BLaER1 (cell line): ENCODE measurements at regions not wholly inside any gene's neighbourhood (a gene's known extent, or its start where the extent isn't known, plus 50 kb on each side); places are given as distances from the start of the nearest gene placed in this dataset.

Source experiments
- H3K27ac ChIP-seq: shearing (Covaris generic); formaldehyde crosslinking; 2 replicates; pipeline ENCODE4 v1.8.1; 2022
- H3K27me3 ChIP-seq: shearing (Covaris generic); formaldehyde crosslinking; 2 replicates; pipeline ENCODE4 v1.8.1; 2022
- H3K36me3 ChIP-seq: shearing (Covaris generic); formaldehyde crosslinking; 2 replicates; pipeline ENCODE4 v1.8.1; 2022
- H3K4me1 ChIP-seq: shearing (Covaris generic); formaldehyde crosslinking; 2 replicates; pipeline ENCODE4 v1.8.1; 2022
- H3K4me2 ChIP-seq: shearing (Covaris generic); formaldehyde crosslinking; 2 replicates; pipeline ENCODE4 v1.8.1; 2022
- H3K4me3 ChIP-seq: shearing (Covaris generic); formaldehyde crosslinking; 2 replicates; pipeline ENCODE4 v1.8.1; 2022
- H3K9ac ChIP-seq: shearing (Covaris generic); formaldehyde crosslinking; 2 replicates; pipeline ENCODE4 v1.8.1; 2022
- H3K9me3 ChIP-seq: shearing (Covaris generic); formaldehyde crosslinking; 2 replicates; pipeline ENCODE4 v1.8.1; 2022
- H4K20me1 ChIP-seq: shearing (Covaris generic); formaldehyde crosslinking; 2 replicates; pipeline ENCODE4 v1.8.1; 2022
- Cebpa-rat ChIP-seq: shearing (Covaris generic); IDR thresholded peaks from 2 replicates; pipeline ENCODE4 v1.8.1; 2022

GRCh38 chr13:90070837-90071525 is 1276.5 kb upstream of the MIR17HG start:
- Histone ChIP-seq H3K9me3 (no peaks in the 10 kb centered on the region), H3K4me3 (no peak overlapping the region), H3K36me3 (no peaks in the 10 kb centered on the region), H4K20me1 (no peaks in the 10 kb centered on the region), H3K4me1 (peaks cover 5% of the 10 kb centered on the region), H3K27ac (no peak overlapping the region), H3K9ac (no peak overlapping the region), H3K4me2 (no peak overlapping the region), H3K27me3 (no peaks in the 10 kb centered on the region)
- TF ChIP-seq Cebpa-rat, result no peak

DNA sequence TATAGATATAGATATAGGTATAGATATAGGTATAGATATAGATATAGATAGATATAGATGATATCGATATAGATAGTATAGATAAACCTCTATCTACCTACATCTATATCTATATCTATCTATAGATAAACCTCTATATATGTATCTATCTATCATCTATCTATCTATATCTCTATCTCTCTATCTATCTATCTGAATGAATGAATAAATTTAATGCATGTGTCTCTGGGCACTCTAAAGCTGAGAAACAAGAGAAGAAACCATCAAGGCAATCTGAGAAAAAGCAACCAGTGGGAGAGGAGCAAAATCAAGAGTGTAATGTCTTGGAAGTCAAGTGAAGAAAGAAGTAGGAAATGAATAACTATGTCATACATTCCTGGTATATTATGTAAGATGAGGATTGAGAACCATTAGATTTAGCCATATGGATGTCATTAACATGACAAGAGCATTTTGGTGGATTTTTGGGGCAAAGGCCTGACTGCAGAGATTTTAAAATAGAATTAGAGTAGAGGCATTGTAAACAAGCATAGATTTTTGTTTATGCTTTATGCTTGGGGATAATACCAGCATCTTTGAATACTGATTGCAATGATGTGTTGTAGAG is 1262.7 kb upstream of the MIR17HG start:
- H3K4me1 ChIP-seq, result no peaks in the 10 kb centered on the region
- no peak overlapping the region for H3K9ac ChIP-seq
- H3K36me3 ChIP-seq, result no peaks in the 10 kb centered on the region
- no peaks in the 10 kb centered on the region for H3K9me3 ChIP-seq
- no peak for TF ChIP-seq Cebpa-rat
- no peak overlapping the region for H3K4me2 ChIP-seq
- H3K4me3 ChIP-seq, result no peak overlapping the region
- no peak overlapping the region for H3K27ac ChIP-seq
- no peaks in the 10 kb centered on the region for H3K27me3 ChIP-seq
- H4K20me1 ChIP-seq, result no peaks in the 10 kb centered on the region

DNA sequence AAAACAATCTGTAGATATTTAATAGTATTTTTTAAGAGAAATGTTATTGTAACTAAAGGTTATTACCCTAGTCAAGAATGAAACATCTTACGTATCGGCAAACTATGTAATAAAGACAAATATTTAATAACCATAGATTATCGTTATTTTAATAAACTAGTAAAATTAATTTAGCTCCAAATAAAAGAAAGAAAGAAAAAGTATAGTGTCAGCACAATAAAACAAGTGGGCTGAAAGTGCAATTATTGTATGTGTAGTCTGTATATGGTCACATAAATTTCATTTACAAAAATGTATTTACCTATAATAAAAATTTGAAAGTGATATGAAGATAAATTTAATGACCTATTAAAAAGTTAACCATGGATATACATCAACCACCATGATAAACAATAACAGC is 1258.4 kb upstream of the MIR17HG start:
- no peaks in the 10 kb centered on the region; the same call in 1 of the 2 replicates for H3K4me1 ChIP-seq
- 0 out of 2 replicates have a peak, but pooled peaks cover 2% of the 10 kb centered on the region for H3K9me3 ChIP-seq
- TF ChIP-seq Cebpa-rat, result no peak
- no peaks in the 10 kb centered on the region for H4K20me1 ChIP-seq
- H3K36me3 ChIP-seq, result no peaks in the 10 kb centered on the region
- no peak overlapping the region for H3K4me3 ChIP-seq
- no peak overlapping the region for H3K9ac ChIP-seq
- no peak overlapping the region for H3K27ac ChIP-seq
- H3K27me3 ChIP-seq, result no peaks in the 10 kb centered on the region
- H3K4me2 ChIP-seq, result no peak overlapping the region

- Histone ChIP-seq H3K9ac (no peak overlapping the region), H3K9me3 (0 out of 2 replicates have a peak, but pooled peaks cover 2% of the 10 kb centered on the region), H3K27ac (no peak overlapping the region), H3K4me3 (no peak overlapping the region), H3K4me1 (no peaks in the 10 kb centered on the region; the same call in 1 of the 2 replicates), H4K20me1 (no peaks in the 10 kb centered on the region), H3K27me3 (no peaks in the 10 kb centered on the region), H3K4me2 (no peak overlapping the region), H3K36me3 (no peaks in the 10 kb centered on the region)
- TF ChIP-seq Cebpa-rat, result no peak
Observed at GRCh38 chr13:90091611-90092010, 1255.9 kb upstream of the MIR17HG start.

DNA sequence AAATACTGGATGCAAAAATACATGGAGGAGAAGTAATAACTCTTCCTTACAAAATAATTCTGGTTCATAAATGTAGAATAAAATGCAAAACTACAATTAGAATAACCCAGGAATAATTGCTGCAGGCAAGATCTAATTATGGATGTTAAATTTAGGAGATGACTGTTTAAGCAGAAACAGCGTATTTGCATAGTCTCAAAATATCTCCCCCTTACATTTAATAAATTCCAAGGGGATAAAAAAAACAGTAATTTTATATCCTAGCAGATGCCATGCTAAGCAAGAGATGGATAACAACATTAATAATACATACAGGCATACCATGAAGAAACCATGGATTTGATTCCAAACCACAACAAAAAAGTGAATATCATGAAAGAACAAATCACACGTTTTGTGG is 1253.1 kb upstream of the MIR17HG start:
- Histone ChIP-seq H3K27me3 (no peaks in the 10 kb centered on the region), H3K4me3 (no peak overlapping the region), H3K4me1 (no peaks in the 10 kb centered on the region; the same call in 1 of the 2 replicates), H3K27ac (no peak overlapping the region), H4K20me1 (no peaks in the 10 kb centered on the region), H3K9ac (no peak overlapping the region), H3K9me3 (0 out of 2 replicates have a peak, but pooled peaks cover 2% of the 10 kb centered on the region), H3K4me2 (no peak overlapping the region), H3K36me3 (no peaks in the 10 kb centered on the region)
- TF ChIP-seq Cebpa-rat, result no peak

DNA sequence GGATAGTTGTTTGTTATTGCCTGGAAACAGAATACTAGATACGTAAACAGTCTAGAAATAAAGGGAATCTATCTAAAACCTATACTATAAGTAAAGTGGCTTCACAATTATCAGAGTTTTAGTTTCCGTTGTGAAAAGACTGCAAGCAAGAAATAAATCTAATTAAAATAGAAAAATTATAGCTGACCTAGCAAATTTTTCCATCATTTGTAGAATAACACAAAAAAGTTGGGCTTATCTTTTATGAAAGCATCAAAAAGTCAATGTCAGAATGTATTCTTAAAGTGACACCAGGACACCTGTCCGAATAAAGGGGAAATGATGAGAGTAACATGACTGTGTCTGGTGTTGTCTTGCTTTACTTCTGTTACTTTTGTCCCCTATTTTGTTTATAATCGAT is 1248.9 kb upstream of the MIR17HG start:
- no peak overlapping the region for H3K4me3 ChIP-seq
- no peaks in the 10 kb centered on the region for H3K4me1 ChIP-seq
- no peak overlapping the region for H3K9ac ChIP-seq
- H3K4me2 ChIP-seq, result no peak overlapping the region
- H3K9me3 ChIP-seq, result no peaks in the 10 kb centered on the region
- no peak for TF ChIP-seq Cebpa-rat
- H3K27me3 ChIP-seq, result no peaks in the 10 kb centered on the region
- H3K36me3 ChIP-seq, result no peaks in the 10 kb centered on the region
- no peak overlapping the region for H3K27ac ChIP-seq
- no peaks in the 10 kb centered on the region for H4K20me1 ChIP-seq

DNA sequence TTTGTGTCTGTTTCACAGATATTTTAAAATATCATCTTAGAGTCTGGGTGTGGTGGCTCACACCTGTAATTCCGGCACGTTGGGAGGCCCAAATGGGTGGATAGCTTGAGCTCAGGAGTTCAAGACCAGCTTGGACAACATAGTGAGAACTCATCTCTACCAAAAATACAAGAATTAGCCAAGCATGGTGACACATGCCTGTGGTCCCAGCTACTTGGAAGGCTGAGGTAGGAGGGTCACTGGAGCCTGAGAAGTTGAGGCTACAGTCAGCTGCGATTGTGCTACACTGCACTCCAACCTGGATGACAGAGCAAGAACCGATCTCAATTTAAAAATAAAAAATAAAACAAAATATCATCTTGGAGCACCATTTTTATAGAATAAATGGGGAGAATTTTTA is 1247.6 kb upstream of the MIR17HG start:
- H3K9ac ChIP-seq, result no peak overlapping the region
- no peaks in the 10 kb centered on the region for H3K9me3 ChIP-seq
- H3K36me3 ChIP-seq, result no peaks in the 10 kb centered on the region
- H3K4me3 ChIP-seq, result no peak overlapping the region
- TF ChIP-seq Cebpa-rat, result no peak
- no peaks in the 10 kb centered on the region for H3K27me3 ChIP-seq
- no peaks in the 10 kb centered on the region for H3K4me1 ChIP-seq
- H4K20me1 ChIP-seq, result no peaks in the 10 kb centered on the region
- H3K4me2 ChIP-seq, result no peak overlapping the region
- no peak overlapping the region for H3K27ac ChIP-seq

- TF ChIP-seq Cebpa-rat, result no peak
- H3K9me3 ChIP-seq, result no peaks in the 10 kb centered on the region
- peaks cover 8% of the 10 kb centered on the region for H3K4me1 ChIP-seq
Observed at GRCh38 chr13:90103099-90103784, 1244.2 kb upstream of the MIR17HG start.

DNA sequence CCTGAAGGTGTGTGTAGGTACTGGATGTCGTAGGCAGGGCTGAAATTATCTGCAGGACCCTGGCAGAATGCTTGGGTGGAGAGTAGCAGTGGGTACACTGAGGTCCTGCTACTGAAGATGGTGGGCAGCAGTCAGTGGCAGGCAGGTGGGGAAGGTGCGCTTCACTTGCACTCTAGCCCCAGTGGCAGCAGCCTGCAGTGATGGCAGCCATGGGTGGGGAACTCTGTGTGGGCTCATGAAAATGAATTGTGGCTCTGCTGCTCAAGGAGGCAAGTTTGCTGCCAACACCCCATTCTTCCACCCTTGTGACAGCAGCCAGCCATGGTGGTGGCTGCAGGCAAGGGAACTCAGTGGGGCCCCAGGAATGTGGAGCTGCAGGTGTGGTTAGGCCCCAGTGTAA is 1242.7 kb upstream of the MIR17HG start:
- Histone ChIP-seq H3K4me2 (no peak overlapping the region), H4K20me1 (no peaks in the 10 kb centered on the region), H3K9ac (no peak overlapping the region), H3K27me3 (no peaks in the 10 kb centered on the region), H3K4me3 (no peak overlapping the region), H3K9me3 (no peaks in the 10 kb centered on the region), H3K27ac (no peak overlapping the region), H3K4me1 (peaks cover 8% of the 10 kb centered on the region), H3K36me3 (no peaks in the 10 kb centered on the region)
- TF ChIP-seq Cebpa-rat, result no peak

More at GRCh38 chr13:90103099-90103784, 1244.2 kb upstream of the MIR17HG start:
- Histone ChIP-seq H4K20me1 (no peaks in the 10 kb centered on the region), H3K9ac (no peak overlapping the region), H3K27ac (no peak overlapping the region), H3K36me3 (no peaks in the 10 kb centered on the region), H3K27me3 (no peaks in the 10 kb centered on the region), H3K4me3 (no peak overlapping the region), H3K4me2 (no peak overlapping the region)

- no peak overlapping the region for H3K27ac ChIP-seq
- no peaks in the 10 kb centered on the region for H3K36me3 ChIP-seq
- H3K9me3 ChIP-seq, result no peaks in the 10 kb centered on the region
- H3K4me1 ChIP-seq, result peaks cover 8% of the 10 kb centered on the region
- H3K9ac ChIP-seq, result no peak overlapping the region
- H4K20me1 ChIP-seq, result no peaks in the 10 kb centered on the region
- H3K4me3 ChIP-seq, result no peak overlapping the region
- H3K4me2 ChIP-seq, result no peak overlapping the region
- no peak for TF ChIP-seq Cebpa-rat
- no peaks in the 10 kb centered on the region for H3K27me3 ChIP-seq
Observed at GRCh38 chr13:90105276-90105675, 1242.2 kb upstream of the MIR17HG start.
